EL (cell line): ENCODE measurements at regions not wholly inside any gene's neighbourhood (a gene's known extent, or its start where the extent isn't known, plus 50 kb on each side); places are given as distances from the start of the nearest gene placed in this dataset.

Experiments
- DNase-seq: peaks from one replicate; pipeline ENCODE4 v3.0.0-alpha.2; 2016

DNA sequence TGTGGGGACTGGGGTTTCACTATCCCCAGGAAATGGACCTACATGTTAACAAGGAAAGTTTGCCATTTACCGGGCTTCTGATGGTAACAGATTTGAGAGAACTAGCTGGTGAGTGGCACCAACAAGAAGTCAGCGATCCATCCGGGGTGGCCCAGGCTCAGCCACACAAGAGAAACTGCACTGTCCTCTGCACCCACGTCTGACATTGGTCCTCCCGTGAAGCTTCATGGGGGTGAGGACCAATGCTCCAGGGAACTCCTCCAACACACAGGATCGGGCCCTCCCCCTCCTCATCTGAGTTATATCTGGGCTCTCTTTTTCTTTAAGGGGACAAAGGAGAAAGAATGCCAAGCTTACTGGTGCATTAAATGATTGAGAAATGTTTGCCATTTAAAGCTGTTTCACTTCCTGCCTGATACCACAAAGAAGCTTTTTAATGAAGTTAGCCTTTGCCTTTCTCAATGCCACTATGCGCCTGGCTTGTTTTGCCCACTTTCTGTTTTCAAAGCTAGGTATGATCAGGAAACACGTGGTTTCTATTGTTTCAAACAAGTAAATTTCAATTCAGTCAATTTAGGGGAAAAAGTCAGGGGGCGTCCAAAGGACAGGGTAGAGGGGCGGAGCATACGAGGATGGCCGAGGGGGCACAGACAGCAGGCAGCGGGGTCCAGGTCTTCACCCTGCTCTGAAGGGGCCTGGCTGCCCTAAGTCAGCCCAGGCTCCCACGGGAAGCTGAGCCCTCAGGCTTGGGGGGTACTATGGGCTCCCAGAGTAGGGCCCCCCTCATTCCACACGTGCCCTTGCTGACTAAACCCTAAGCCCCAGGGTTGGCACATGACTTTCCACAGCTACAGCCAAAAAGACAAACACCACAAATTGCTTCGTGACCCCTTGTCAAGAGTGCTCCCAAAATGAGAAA lies 204.0 kb upstream of the ID2 start:
- no peak for DNase-seq

- no peak for DNase-seq
Measured at GRCh38 chr2:8478471-8478793, 203.4 kb upstream of the ID2 start.

- no peak for DNase-seq
Measured at GRCh38 chr2:8479298-8479697, 202.6 kb upstream of the ID2 start.

DNA sequence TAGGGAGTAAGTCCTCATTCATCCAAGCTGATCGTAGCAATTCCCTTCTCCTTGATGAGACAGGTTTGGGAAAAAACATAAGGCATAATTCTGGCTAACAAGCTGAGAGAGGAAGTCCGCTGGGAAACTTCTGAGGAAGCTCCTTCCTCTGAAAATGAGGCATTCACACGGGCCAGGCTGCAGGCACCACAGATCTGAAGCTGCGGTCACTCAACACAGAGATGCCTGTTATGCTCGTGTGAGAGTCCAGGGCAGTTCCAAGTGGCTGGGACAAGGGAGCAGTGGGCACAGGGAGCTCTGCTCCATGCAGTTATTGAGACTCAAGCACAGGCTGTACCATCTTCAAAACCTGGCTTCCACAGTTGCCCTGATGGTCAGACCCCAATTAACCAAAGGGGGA lies 200.9 kb upstream of the ID2 start:
- DNase-seq, result no peak

DNA sequence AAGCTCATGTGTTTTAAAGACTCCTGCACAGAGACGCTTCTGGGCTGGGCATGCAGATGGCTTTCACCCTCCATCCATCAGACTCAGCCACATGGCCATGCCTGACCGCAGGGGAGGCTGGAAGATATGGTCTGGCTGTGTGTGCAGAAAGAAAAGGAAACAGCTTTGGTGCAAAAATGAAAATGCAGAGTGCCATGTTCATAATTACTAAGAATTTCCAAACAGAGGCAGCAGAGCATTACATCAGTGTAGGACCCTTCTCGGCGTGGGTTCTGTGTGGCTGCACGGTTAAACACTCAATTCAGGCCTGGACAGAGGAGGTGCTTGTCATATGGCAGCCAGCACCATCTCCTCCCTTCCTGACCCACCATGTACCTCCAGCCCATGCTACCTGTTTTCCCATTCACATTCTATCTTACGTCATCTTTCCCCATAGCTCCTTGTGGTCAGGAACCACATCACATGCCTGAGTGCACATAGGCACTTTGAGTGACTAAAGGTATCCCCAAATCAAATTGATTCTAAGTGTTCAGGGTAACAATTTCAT lies 200.3 kb upstream of the ID2 start:
- no peak for DNase-seq

DNA sequence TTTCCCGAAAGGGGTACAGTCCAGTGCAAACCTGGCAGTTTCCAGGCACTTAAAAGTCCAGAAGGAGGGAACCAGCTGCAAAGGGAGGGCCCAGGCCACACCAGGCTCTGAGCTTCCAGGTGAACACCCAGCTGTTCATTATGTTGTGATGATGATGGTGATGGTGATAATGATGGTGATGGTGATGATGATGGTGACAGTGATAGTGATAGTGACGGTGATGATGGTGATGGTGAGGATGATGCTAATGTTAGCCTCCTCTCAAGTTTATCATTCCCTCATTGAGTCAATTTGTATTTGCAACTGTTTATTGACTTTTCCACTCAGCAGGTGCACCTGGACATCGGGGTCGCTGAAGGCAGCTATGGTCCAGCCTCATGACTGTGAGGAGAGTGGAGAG lies 199.4 kb upstream of the ID2 start:
- DNase-seq, result no peak

DNA sequence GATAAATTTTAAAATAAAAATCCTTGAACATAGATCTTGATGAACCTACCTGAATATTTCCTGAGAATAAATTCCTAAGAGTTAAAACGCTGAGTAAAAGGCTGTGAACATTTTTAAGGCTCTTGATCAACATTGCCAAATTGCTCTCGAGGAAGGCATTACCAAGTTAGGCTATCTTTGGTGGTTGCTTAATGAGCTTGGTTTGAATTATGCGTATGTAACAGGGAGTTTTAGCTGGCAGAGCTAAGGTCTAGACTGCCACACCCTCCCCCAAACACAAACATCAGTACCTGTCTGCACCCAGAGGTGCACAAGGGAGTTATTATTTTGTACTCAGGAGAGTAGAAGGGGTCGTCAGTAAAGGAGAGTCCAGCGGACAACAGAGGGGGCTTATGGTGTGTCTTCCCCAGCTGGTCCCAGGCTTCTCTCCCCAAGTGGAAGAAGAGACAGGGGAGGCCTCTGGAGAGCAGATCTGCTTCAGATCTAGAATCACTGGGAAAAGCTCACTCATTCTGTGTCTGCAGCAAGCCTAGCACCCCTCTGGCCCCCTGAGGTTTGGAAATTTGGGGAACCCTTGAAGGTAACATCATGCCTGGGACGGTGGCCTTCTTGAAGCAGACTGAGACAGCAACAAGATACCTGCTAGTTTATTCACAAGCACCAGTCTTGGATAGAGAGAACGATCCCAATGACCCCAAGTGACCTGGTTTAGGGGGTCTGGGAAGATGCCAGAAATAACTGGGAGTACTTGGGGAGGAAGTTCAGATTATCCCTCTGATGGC lies 197.2 kb upstream of the ID2 start:
- no peak for DNase-seq

DNA sequence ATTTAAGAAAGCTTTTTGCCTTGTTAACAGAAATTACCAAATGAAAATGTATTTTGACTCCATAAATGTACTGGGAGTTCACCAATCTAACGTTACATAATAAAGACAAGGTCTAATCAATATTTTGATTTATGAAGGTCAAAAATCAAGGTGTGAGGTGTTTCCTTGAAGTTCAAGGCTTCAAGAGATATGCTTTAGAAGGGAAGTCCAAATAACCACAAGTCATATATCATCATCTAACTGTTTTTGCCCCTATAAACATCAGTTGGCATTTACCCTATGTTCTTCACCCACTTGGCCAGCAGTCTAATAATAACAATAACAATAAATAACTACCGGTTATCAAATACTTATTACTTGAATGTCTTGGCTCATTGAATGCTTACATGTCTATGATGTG lies 196.1 kb upstream of the ID2 start:
- no peak for DNase-seq

GRCh38 chr2:8486141-8486540 lies 195.7 kb upstream of the ID2 start:
- no peak for DNase-seq

DNA sequence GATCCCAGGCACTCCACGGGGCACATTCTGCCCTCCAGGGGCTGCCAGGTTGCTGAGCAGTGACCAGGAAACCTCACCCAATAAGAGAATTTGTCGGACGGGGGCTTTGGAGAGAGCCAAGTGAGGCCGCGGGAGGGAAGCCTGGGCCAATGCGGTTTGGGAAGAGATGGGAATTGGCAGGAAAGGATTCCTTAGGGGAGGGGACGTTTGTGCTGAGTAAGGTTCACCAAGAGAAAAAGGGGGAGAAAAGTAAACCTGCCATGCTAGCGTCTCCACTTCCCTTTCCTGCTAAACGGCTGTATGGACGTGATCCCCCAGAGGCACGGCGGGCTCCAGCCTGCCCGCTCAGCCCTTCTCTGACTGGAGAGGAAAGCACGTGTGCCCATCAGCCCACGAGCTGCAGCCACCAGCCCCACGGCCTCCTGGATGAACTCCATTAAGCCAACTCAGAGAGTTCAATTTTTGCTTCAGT lies 194.4 kb upstream of the ID2 start:
- DNase-seq, result no peak

DNA sequence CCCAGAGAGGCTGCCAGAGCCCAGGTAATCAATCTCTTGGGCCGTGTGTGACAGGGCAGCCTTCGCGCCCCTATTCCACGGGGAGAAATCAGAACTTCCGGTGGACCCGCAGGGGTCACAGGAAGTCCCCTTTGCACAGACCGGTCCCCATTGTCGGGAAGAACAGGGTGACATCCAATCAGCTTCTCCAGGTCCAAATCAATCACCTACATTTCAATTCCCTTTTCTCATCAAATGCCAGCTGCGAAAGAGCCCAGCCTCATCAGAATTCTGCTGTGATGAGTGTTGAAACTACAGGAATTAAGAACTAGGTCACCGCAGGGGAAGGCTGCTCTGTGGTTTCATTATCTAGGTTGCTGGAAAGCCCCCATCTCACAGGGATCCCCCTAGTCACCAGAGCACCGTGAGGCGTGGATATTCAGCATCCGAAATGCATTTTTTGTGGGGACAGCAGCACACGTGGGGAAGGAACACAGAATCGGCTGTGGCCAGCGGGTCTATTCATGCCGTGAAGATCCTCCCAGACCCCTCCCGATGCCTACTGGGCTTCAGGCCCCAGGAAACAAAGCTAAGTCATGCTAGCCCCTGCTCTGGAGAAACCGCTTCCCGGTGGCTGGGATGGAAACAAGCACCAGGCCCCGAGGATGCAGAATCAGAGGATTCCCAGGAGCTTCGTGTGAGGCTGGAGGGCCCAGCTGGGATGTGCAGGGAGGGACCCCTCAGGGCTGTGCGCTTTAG lies 193.7 kb upstream of the ID2 start:
- DNase-seq, result no peak

DNA sequence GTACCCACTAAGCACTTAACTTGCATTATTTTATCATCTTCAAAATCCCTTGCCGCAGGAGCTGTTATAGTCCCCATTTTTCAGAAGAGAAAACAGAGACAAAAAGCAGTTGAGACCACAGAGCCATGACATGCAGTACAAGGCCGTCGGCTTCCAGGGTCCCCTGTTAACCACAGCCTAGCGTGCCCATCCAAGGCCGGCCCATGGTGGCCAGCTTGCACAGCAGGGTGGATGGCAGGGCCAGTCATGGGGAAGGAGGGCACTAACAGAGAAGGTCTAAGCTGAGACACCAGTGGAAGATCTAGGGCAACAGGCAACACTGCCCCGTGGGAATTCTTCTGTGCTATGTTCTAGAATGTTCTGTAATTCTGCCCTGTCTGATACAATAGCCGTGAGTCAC lies 192.6 kb upstream of the ID2 start:
- DNase-seq, result no peak

DNA sequence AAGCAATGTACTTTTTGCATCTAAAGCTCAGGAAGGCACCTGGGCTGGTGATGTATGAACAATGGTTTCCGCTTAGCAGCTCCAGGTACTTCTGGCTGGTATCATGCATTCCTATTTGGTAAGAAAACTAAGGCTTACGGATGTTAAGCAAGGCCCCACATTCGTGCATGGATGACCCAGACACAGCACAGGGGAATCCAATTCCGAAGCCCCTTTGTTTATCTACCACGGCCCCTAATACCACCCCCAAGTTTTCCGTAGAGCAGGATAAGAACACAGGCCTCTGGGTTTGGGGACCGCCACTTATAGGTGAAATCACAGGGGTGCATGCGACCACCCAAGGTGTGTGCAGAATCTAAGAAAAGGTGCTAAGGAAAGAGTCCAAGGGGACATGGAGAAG lies 192.1 kb upstream of the ID2 start:
- DNase-seq, result no peak

GRCh38 chr2:8490166-8490721 lies 191.6 kb upstream of the ID2 start:
- DNase-seq, result no peak

DNA sequence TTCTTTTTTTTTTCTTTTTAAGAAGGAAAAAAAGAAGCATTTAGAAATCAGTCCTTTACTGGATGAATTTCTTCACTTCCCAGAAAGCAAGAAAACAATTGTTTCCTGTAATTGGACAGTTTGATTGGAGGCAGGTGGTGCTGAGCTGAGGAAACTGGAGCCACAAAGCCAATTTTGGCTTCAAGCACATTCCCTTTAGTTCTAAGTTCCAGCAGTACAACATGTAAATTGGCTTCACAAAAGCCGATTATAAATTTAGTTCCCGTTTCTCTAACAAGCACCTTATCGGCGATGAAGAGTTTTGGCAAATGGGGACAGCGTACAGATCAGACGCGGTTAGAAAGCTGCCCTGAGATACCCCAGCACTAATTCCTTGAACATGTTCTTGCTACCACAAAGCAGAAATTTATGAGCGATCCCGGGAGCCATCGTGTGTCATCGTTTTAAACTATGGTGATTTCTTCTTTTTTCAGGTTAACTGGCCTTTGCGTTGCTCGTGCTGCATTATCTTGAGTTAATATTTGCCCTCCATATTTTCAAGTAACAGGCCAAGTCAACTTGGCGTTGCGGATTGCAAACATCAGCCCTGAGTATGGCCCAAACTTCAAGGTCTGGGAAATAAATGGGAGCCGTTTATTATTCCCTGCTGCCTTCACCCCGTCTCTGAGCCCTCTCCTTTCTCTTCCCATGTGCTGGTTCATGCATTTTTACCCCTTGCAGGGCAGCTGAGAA lies 190.4 kb upstream of the ID2 start:
- no peak for DNase-seq

- DNase-seq, result no peak
Measured at GRCh38 chr2:8494151-8494550, 187.7 kb upstream of the ID2 start.

DNA sequence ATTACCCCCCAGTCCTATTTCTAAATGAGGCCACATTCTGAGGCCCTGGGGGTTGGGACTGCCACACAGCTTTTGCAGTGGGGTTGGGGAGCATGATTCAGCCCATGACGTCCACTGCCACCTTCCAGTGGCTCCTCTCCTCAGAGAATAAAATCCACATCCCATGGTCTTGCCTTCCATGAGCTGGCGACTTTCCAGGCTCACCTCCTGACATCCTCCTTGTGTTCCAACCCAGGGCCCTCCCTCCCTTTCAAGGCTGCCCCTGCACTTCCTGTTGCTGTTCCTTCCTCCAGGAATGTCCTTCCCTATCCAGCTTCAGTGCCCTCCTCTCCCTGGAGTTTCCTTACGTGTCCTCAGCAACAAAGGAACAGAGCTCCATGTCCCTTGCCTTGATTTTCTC lies 187.3 kb upstream of the ID2 start:
- no peak for DNase-seq

GRCh38 chr2:8495189-8495989 lies 186.5 kb upstream of the ID2 start:
- no peak for DNase-seq

DNA sequence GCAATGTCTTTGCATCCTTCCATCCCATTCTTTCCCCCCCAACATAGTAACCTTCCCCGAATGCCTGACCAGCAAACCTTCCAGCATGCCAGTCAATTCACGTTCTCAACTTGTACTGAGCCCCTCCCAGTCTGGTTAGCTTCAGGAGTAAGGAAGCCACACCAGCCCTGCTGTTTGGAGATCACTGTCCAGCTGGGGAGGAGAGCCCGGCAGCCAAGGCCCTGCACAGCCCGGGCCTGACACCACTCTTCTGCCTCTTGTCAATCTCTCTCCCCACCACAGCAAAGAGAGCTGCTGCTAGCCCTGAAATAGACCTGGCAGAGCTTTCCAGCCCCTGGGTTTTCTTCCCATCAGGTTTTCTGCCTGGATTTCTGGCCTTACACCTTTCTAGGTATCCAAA lies 185.8 kb upstream of the ID2 start:
- DNase-seq, result no peak

- DNase-seq, result no peak
Measured at GRCh38 chr2:8496617-8497016, 185.2 kb upstream of the ID2 start.

DNA sequence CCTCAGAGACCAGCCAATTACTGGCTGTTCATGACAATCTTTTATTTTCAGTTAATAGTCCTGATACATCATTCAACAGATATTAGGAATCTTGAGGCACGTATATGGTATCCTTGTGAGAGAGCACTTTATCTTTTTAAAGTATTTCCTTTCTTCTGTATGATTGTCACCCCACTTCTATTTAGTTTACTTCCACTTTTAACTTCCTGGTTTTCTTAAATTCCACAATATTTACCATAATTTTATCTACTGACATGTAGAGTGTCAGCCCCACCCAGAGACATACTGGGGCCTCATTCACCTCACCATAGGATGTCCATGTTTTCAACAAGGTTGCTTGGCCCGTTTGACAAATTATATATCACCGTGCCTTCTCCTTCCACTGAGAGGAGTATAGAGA lies 182.9 kb upstream of the ID2 start:
- no peak for DNase-seq
